ENCODE measurements at regions not wholly inside any gene's neighbourhood (a gene's known extent, or its start where the extent isn't known, plus 50 kb on each side); places are given as distances from the start of the nearest gene placed in this dataset.

- DNase-seq (ENCODE audit: low spot score) = no peak
Measured at GRCh38 chr2:64369706-64370105, 84.3 kb upstream of the LGALSL start.

- DNase-seq (ENCODE audit: low spot score) = no peak
Measured at GRCh38 chr2:64371727-64372126, 82.2 kb upstream of the LGALSL start.

GRCh38 chr2:64374686-64375085 is 79.3 kb upstream of the LGALSL start:
- DNase-seq (ENCODE audit: low spot score) = no peak

- no peak for DNase-seq (ENCODE audit: low spot score)
Measured at GRCh38 chr2:64376926-64377325, 77.0 kb upstream of the LGALSL start.

- no peak for DNase-seq (ENCODE audit: low spot score)
Measured at GRCh38 chr2:64379186-64379585, 74.8 kb upstream of the LGALSL start.

- DNase-seq (ENCODE audit: low spot score) = no peak
Measured at GRCh38 chr2:64380853-64381527, 73.0 kb upstream of the LGALSL start.

GRCh38 chr2:64383016-64383591 is 70.9 kb upstream of the LGALSL start:
- DNase-seq (ENCODE audit: low spot score) = no peak

- no peak for DNase-seq (ENCODE audit: low spot score)
Measured at GRCh38 chr2:64383881-64384280, 70.1 kb upstream of the LGALSL start.

- no peak for DNase-seq (ENCODE audit: low spot score)
Measured at GRCh38 chr2:64386676-64387075, 67.3 kb upstream of the LGALSL start.

- DNase-seq (ENCODE audit: low spot score) = no peak
Measured at GRCh38 chr2:64390586-64390985, 63.4 kb upstream of the LGALSL start.

- DNase-seq (ENCODE audit: low spot score) = no peak
Measured at GRCh38 chr2:64391424-64391823, 62.5 kb upstream of the LGALSL start.

GRCh38 chr2:64391940-64392339 is 62.0 kb upstream of the LGALSL start:
- DNase-seq (ENCODE audit: low spot score) = no peak

- DNase-seq (ENCODE audit: low spot score) = no peak
Measured at GRCh38 chr2:64392529-64392928, 61.4 kb upstream of the LGALSL start.

- DNase-seq (ENCODE audit: low spot score) = no peak
Measured at GRCh38 chr2:64393383-64394010, 60.5 kb upstream of the LGALSL start.

- no peak for DNase-seq (ENCODE audit: low spot score)
Measured at GRCh38 chr2:64394153-64394552, 59.8 kb upstream of the LGALSL start.

- DNase-seq (ENCODE audit: low spot score) = no peak
Measured at GRCh38 chr2:64396001-64396400, 58.0 kb upstream of the LGALSL start.

- no peak for DNase-seq (ENCODE audit: low spot score)
Measured at GRCh38 chr2:64396551-64396950, 57.4 kb upstream of the LGALSL start.

GRCh38 chr2:64398516-64399129 is 55.3 kb upstream of the LGALSL start:
- DNase-seq (ENCODE audit: low spot score) = no peak

GRCh38 chr2:64399521-64399920 is 54.4 kb upstream of the LGALSL start:
- no peak for DNase-seq (ENCODE audit: low spot score)

- no peak for DNase-seq (ENCODE audit: low spot score)
Measured at GRCh38 chr2:64400105-64400728, 53.7 kb upstream of the LGALSL start.

- no peak for DNase-seq (ENCODE audit: low spot score)
Measured at GRCh38 chr2:64400733-64401528, 53.0 kb upstream of the LGALSL start.

- no peak for DNase-seq (ENCODE audit: low spot score)
Measured at GRCh38 chr2:64401529-64401880, 52.5 kb upstream of the LGALSL start.

Measured in RKO (cell line).